ENCODE measurements at regions not wholly inside any gene's neighbourhood (a gene's known extent, or its start where the extent isn't known, plus 50 kb on each side); places are given as distances from the start of the nearest gene placed in this dataset.

GRCh38 chr1:30368651-30369240 is 354.6 kb downstream of the MATN1 start:
- DNase-seq (ENCODE audit: low spot score) (no peak), ATAC-seq (no peak), FAIRE-seq (no peak)
- H4K20me1 ChIP-seq (ENCODE audit: insufficient read depth, low read length), result no peaks in the 10 kb centered on the region
- H3K9me3 ChIP-seq (ENCODE audit: low read length), result no peaks in the 10 kb centered on the region
- H3K4me2 ChIP-seq (ENCODE audit: low read depth, low read length), result no peak overlapping the region
- H3K4me1 ChIP-seq (ENCODE audit: insufficient read depth, low read length), result no peaks in the 10 kb centered on the region
- H3K79me2 ChIP-seq (ENCODE audit: insufficient read depth, low read length), result no peaks in the 10 kb centered on the region
- TF ChIP-seq ZNF10 (CRISPR knock-in tag; IDR thresholded peaks at IDR 0.05; ENCODE audit: borderline replicate concordance, low read depth), result no peak
- no peak for TF ChIP-seq HCFC1 (IDR thresholded peaks at IDR 0.05; ENCODE audit: low read depth, low read length)
- CTCF ChIA-PET (ENCODE audit: low intra/inter-chr PET ratio, low total read pairs), result no interaction called here
- intact Hi-C loops (cut with micrococcal nuclease; ENCODE audit: unreplicated experiment) (no loop called here), in situ Hi-C loops (cut with HindIII; ENCODE audit: extremely low pct_ligation_motif_present, low pct_unique_long_range_greater_than_20kb) (no loop called here)
- no peaks in the 10 kb centered on the region for H3K36me3 ChIP-seq (replicated peaks in 1 of 2; ENCODE audit: control insufficient read depth in 1 of 2, insufficient read depth in 2 of 2, low read length in 2 of 2)
- BruUV-seq (replicated peaks), result no TSS peak
- peaks cover 0 to 1% of the 10 kb centered on the region in 2 experiments; a peak in 2 of 5 replicates for H3K27me3 ChIP-seq (ENCODE audit: control insufficient read depth in 1 of 2, insufficient read depth in 2 of 2, low read length in 2 of 2)
- H3K27ac ChIP-seq (ENCODE audit: extremely low read length, insufficient read depth, low read length), result no peak overlapping the region
- POLR2A ChIA-PET, result no interaction called here
- H2AFZ ChIP-seq (ENCODE audit: low read length), result no peak overlapping the region
- whole genome bisulfite sequencing (ENCODE audit: low lambda C conversion rate), result 41% methylated on average over 6 of the region's 6 CpGs
- no peak overlapping the region for H3K9ac ChIP-seq (ENCODE audit: insufficient read depth, low read depth, low read length)
- H3K4me3 ChIP-seq (replicated peaks in 1 of 3; ENCODE audit: insufficient read depth in 1 of 3, low read depth in 2 of 3, low read length in 3 of 3), result no peak overlapping the region

- in situ Hi-C loops (cut with HindIII; ENCODE audit: extremely low pct_ligation_motif_present, low pct_unique_long_range_greater_than_20kb), result no loop called here
- H4K20me1 ChIP-seq (ENCODE audit: insufficient read depth, low read length), result no peaks in the 10 kb centered on the region
- no peaks in the 10 kb centered on the region for H3K79me2 ChIP-seq (ENCODE audit: insufficient read depth, low read length)
- DNase-seq (ENCODE audit: low spot score) (no peak), ATAC-seq (no peak), FAIRE-seq (no peak)
- H3K4me1 ChIP-seq (ENCODE audit: insufficient read depth, low read length), result no peaks in the 10 kb centered on the region
- no peak overlapping the region for H3K9ac ChIP-seq (ENCODE audit: insufficient read depth, low read depth, low read length)
- H3K36me3 ChIP-seq (replicated peaks in 1 of 2; ENCODE audit: control insufficient read depth in 1 of 2, insufficient read depth in 2 of 2, low read length in 2 of 2), result no peaks in the 10 kb centered on the region
- H3K27me3 ChIP-seq (ENCODE audit: control insufficient read depth in 1 of 2, insufficient read depth in 2 of 2, low read length in 2 of 2), result peaks cover 0 to 1% of the 10 kb centered on the region in 2 experiments; a peak in 1 of 5 replicates
- intact Hi-C loops (cut with micrococcal nuclease; ENCODE audit: unreplicated experiment), result no loop called here
- H3K27ac ChIP-seq (ENCODE audit: extremely low read length, insufficient read depth, low read length), result no peak overlapping the region
- WGBS (ENCODE audit: low lambda C conversion rate), result 19% methylated on average over 5 of the region's 5 CpGs
- CTCF ChIA-PET (ENCODE audit: low intra/inter-chr PET ratio, low total read pairs), result no interaction called here
- no peaks in the 10 kb centered on the region for H3K9me3 ChIP-seq (ENCODE audit: low read length)
- no TSS peak for BruUV-seq (replicated peaks)
- H2AFZ ChIP-seq (ENCODE audit: low read length), result no peak overlapping the region
- H3K4me2 ChIP-seq (ENCODE audit: low read depth, low read length), result no peak overlapping the region
- POLR2A ChIA-PET, result no interaction called here
- no peak overlapping the region for H3K4me3 ChIP-seq (replicated peaks in 1 of 3; ENCODE audit: insufficient read depth in 1 of 3, low read depth in 2 of 3, low read length in 3 of 3)
- TF ChIP-seq MTA3 (CRISPR knock-in tag; IDR thresholded peaks at IDR 0.05), result no peak
- no peak for TF ChIP-seq ZNF224 (CRISPR knock-in tag; IDR thresholded peaks at IDR 0.05)
- no peak for TF ChIP-seq ZNF503 (CRISPR knock-in tag; IDR thresholded peaks at IDR 0.05)
- TF ChIP-seq TCF12 (IDR thresholded peaks at IDR 0.05), result no peak
- no peak for TF ChIP-seq TCF12 (CRISPR knock-in tag; IDR thresholded peaks at IDR 0.05)
- no peak for TF ChIP-seq ZNF275 (CRISPR knock-in tag; IDR thresholded peaks at IDR 0.05; ENCODE audit: borderline replicate concordance)
- no peak for TF ChIP-seq ZMAT5 (CRISPR knock-in tag; IDR thresholded peaks at IDR 0.05; ENCODE audit: borderline replicate concordance, low read depth)
- no peak for TF ChIP-seq PBX2 (CRISPR knock-in tag; IDR thresholded peaks at IDR 0.05)
- TF ChIP-seq FOSL1 (CRISPR knock-in tag; IDR thresholded peaks at IDR 0.05; ENCODE audit: borderline replicate concordance), result no peak
- TF ChIP-seq ZNF691 (CRISPR knock-in tag; IDR thresholded peaks at IDR 0.05; ENCODE audit: borderline replicate concordance, low read depth), result no peak
Observed at GRCh38 chr1:30366911-30367310, 356.5 kb downstream of the MATN1 start.
